Neural crest cell (in vitro differentiated cells): ENCODE measurements at regions not wholly inside any gene's neighbourhood (a gene's known extent, or its start where the extent isn't known, plus 50 kb on each side); places are given as distances from the start of the nearest gene placed in this dataset.

Experiments used
- DNase-seq: peaks from one replicate; pipeline ENCODE4 v3.0.0; 2021; ENCODE audit warnings: low read depth, mixed read lengths, low spot score
- H3K27ac Mint-ChIP-seq: one replicate; pipeline ENCODE4 v1.8.0; 2021; ENCODE audit warnings: mild to moderate bottlenecking, mixed read lengths; ENCODE audit not compliant: unreplicated experiment
- H3K27me3 Mint-ChIP-seq: 2 replicates; pipeline ENCODE4 v1.8.0; 2021; ENCODE audit warnings: low read depth, mild to moderate bottlenecking, mixed read lengths
- H3K36me3 Mint-ChIP-seq: 2 replicates; pipeline ENCODE4 v1.8.0; 2021; ENCODE audit warnings: low read depth, mild to moderate bottlenecking, mixed read lengths
- H3K4me1 Mint-ChIP-seq: 2 replicates; pipeline ENCODE4 v1.8.0; 2021; ENCODE audit warnings: mixed read lengths
- H3K4me3 Mint-ChIP-seq: one replicate; pipeline ENCODE4 v1.8.0; 2021; ENCODE audit warnings: mild to moderate bottlenecking, mixed read lengths
- H3K9me3 Mint-ChIP-seq: 2 replicates; pipeline ENCODE4 v1.8.0; 2021; ENCODE audit warnings: mixed read lengths
- TF ChIP-seq, protein P1 (sequence below): fragments of 200-600 bp; sonication (generic); conservative IDR thresholded peaks from 2 replicates; pipeline ENCODE4 v1.5.0; 2021; ENCODE audit warnings: antibody characterized with exemption, mild to moderate bottlenecking

- no peak for DNase-seq
- no peak overlapping the region for H3K27ac Mint-ChIP-seq
- H3K4me3 Mint-ChIP-seq: no peak overlapping the region
- H3K4me1 Mint-ChIP-seq: peaks cover 29% of the 10 kb centered on the region
- H3K36me3 Mint-ChIP-seq: peaks cover 1% of the 10 kb centered on the region
- TF ChIP-seq, protein P1, sequence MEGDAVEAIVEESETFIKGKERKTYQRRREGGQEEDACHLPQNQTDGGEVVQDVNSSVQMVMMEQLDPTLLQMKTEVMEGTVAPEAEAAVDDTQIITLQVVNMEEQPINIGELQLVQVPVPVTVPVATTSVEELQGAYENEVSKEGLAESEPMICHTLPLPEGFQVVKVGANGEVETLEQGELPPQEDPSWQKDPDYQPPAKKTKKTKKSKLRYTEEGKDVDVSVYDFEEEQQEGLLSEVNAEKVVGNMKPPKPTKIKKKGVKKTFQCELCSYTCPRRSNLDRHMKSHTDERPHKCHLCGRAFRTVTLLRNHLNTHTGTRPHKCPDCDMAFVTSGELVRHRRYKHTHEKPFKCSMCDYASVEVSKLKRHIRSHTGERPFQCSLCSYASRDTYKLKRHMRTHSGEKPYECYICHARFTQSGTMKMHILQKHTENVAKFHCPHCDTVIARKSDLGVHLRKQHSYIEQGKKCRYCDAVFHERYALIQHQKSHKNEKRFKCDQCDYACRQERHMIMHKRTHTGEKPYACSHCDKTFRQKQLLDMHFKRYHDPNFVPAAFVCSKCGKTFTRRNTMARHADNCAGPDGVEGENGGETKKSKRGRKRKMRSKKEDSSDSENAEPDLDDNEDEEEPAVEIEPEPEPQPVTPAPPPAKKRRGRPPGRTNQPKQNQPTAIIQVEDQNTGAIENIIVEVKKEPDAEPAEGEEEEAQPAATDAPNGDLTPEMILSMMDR: no peak
- no peaks in the 10 kb centered on the region for H3K27me3 Mint-ChIP-seq
- H3K9me3 Mint-ChIP-seq: peaks cover 1% of the 10 kb centered on the region
Observed at GRCh38 chr5:93150311-93151012, 430.6 kb downstream of the NR2F1-AS1 start.

DNA sequence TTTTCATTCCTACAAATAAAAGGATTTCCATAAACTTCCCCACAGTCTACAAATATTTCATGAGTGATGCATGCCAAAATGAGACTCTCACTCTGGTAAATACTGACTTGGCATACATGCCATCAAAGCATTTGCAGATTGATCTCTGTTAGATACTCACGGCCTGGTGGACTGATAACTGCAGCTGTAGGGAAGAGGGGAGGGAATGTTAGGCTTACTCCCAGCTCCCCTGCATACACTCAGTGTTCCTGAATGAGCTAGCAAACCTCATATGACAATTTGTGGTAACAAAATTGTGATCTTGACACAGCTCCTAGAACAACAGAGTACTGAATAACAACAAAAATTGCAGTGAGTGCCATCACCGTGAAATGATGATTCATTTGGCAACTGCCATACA is 435.3 kb downstream of the NR2F1-AS1 start:
- Mint-ChIP-seq H3K4me3 (no peak overlapping the region), H3K4me1 (no peaks in the 10 kb centered on the region), H3K9me3 (peaks cover 2% of the 10 kb centered on the region), H3K27ac (no peak overlapping the region), H3K36me3 (peaks cover 7% of the 10 kb centered on the region), H3K27me3 (no peaks in the 10 kb centered on the region)
- no peak for DNase-seq
- TF ChIP-seq, protein P1: no peak

GRCh38 chr5:93145019-93145418 is 436.0 kb downstream of the NR2F1-AS1 start:
- Mint-ChIP-seq H3K27ac (no peak overlapping the region), H3K4me3 (no peak overlapping the region), H3K4me1 (no peaks in the 10 kb centered on the region), H3K27me3 (no peaks in the 10 kb centered on the region), H3K36me3 (peaks cover 10% of the 10 kb centered on the region), H3K9me3 (peaks cover 5% of the 10 kb centered on the region)
- TF ChIP-seq, protein P1: no peak
- no peak for DNase-seq

DNA sequence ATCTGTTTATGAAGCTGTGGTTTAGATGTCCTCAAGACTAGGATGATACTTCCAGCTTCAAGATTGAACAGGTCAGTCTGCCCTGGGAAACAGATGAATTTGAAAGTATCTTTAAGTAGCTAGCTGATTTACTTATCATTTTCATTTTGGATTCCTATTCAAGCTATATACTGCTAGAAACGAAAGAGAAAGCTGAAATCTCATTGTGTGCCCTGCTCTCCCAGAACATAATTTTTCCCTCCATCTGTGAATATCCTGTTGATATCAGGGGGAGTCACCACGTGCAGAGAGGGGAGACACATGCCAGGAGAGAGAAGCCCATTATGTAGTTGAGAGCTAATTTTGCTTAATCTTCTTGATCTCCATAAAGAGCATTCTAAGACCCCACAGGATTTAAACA is 439.1 kb downstream of the NR2F1-AS1 start:
- Mint-ChIP-seq H3K4me1 (no peaks in the 10 kb centered on the region), H3K27ac (no peak overlapping the region), H3K9me3 (peaks cover 5% of the 10 kb centered on the region), H3K4me3 (no peak overlapping the region), H3K36me3 (peaks cover 10% of the 10 kb centered on the region), H3K27me3 (no peaks in the 10 kb centered on the region)
- DNase-seq: no peak
- TF ChIP-seq, protein P1: no peak

DNA sequence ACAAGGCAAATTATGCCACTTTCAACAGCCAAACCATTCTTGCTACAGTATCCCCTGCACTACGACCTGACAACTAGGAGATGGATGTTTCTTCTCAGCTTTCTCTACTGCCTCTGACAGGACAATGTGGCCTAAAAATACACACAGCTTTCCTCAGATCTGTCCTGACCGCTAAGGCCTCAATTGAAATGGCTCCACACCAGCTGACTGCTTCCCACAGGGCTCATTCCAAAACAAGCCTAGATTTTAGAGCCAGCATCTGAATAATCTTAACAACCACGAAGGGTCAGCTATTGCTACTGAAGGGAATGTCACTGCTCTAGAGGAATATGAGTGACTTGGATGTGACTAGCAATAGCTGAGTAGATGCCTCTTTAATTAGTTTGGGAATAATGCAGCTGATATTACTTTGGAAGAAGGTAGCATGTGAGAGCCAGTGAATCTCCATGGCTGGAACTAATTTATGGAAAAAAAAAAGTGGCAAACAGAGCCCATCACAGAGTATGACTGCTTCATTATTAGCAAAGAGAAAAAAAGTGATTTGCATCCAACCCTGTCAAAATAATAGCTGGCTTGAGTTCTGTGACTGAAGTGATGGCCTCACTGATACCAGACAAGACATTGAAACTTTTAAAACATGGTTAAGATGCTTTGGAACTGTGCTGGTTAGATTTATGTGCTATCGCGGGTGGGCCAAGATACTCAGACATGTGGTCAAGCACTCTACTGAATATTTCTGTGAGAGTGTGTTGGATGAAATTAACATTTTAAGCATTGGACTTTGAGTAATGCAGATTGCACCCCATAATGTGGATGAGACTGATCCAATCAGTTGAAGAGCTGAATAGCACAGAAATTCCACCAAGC is 450.2 kb downstream of the NR2F1-AS1 start:
- Mint-ChIP-seq H3K27me3 (no peaks in the 10 kb centered on the region), H3K36me3 (peaks cover 2% of the 10 kb centered on the region), H3K27ac (peak overlapping the region; percentile 4), H3K4me1 (peaks cover 23% of the 10 kb centered on the region), H3K4me3 (no peak overlapping the region), H3K9me3 (peaks cover 3% of the 10 kb centered on the region)
- no peak for DNase-seq
- TF ChIP-seq, protein P1: no peak
